ENCODE measurements at regions not wholly inside any gene's neighbourhood (a gene's known extent, or its start where the extent isn't known, plus 50 kb on each side); places are given as distances from the start of the nearest gene placed in this dataset.
A peak's percentile ranks its signal among the peaks of the same experiment; 100 is the strongest.

- H3K36me3 ChIP-seq (replicated peaks; ENCODE audit: insufficient read depth, low read depth), result no peaks in the 10 kb centered on the region
- WGBS (ENCODE audit: low lambda C conversion rate, missing lambda C conversion rate), result 100% methylated on average over 2 of the region's 2 CpGs
- H3K27me3 ChIP-seq, result no peaks in the 10 kb centered on the region
- H3K4me1 ChIP-seq (ENCODE audit: insufficient read depth), result peaks cover 3% of the 10 kb centered on the region
- no peaks in the 10 kb centered on the region for H3K79me2 ChIP-seq
- no peak overlapping the region for H3K4me2 ChIP-seq
- TF ChIP-seq EZH2phosphoT487 (IDR thresholded peaks at IDR 0.05; ENCODE audit: low read depth, severe bottlenecking, unreplicated experiment), result no peak
- DNase-seq (ENCODE audit: low spot score), result no peak
- no peaks in the 10 kb centered on the region for H3K9me3 ChIP-seq (ENCODE audit: low read depth)
- no peak overlapping the region for H3K4me3 ChIP-seq
- no peaks in the 10 kb centered on the region for H3K9me2 ChIP-seq (replicated peaks; ENCODE audit: insufficient read depth)
- no peaks in the 10 kb centered on the region for H4K20me1 ChIP-seq (ENCODE audit: insufficient read depth, poor library complexity, severe bottlenecking)
- H3K27ac ChIP-seq, result no peak overlapping the region
- no peak overlapping the region for H2AFZ ChIP-seq
Observed at GRCh38 chr17:72188801-72189200, 68.0 kb downstream of the SOX9 start.

- no peaks in the 10 kb centered on the region for H3K79me2 ChIP-seq
- no peak overlapping the region for H2AFZ ChIP-seq
- H3K36me3 ChIP-seq (replicated peaks; ENCODE audit: insufficient read depth, low read depth), result no peaks in the 10 kb centered on the region
- WGBS (ENCODE audit: low lambda C conversion rate, missing lambda C conversion rate), result 88% methylated on average over 5 of the region's 5 CpGs
- H3K4me1 ChIP-seq (ENCODE audit: insufficient read depth), result peaks cover 6% of the 10 kb centered on the region
- H3K4me3 ChIP-seq, result no peak overlapping the region
- no peaks in the 10 kb centered on the region for H3K27me3 ChIP-seq
- no peaks in the 10 kb centered on the region for H3K9me3 ChIP-seq (ENCODE audit: low read depth)
- no peak for DNase-seq (ENCODE audit: low spot score)
- no peak overlapping the region for H3K27ac ChIP-seq
- H3K9me2 ChIP-seq (replicated peaks; ENCODE audit: insufficient read depth), result no peaks in the 10 kb centered on the region
- no peak overlapping the region for H3K4me2 ChIP-seq
- TF ChIP-seq EZH2phosphoT487 (IDR thresholded peaks at IDR 0.05; ENCODE audit: low read depth, severe bottlenecking, unreplicated experiment), result no peak
- TF ChIP-seq CTCF (IDR thresholded peaks at IDR 0.05; ENCODE audit: poor library complexity), result no peak
- no peak for TF ChIP-seq EZH2 (IDR thresholded peaks at IDR 0.05; ENCODE audit: borderline replicate concordance)
- H4K20me1 ChIP-seq (ENCODE audit: insufficient read depth, poor library complexity, severe bottlenecking), result no peaks in the 10 kb centered on the region
Observed at GRCh38 chr17:72189768-72190593, 69.2 kb downstream of the SOX9 start.

- H3K9me3 ChIP-seq (ENCODE audit: low read depth), result no peaks in the 10 kb centered on the region
- TF ChIP-seq CTCF (IDR thresholded peaks at IDR 0.05; ENCODE audit: poor library complexity), result no peak
- 87% methylated on average over 5 of the region's 5 CpGs for WGBS (ENCODE audit: low lambda C conversion rate, missing lambda C conversion rate)
- H3K36me3 ChIP-seq (replicated peaks; ENCODE audit: insufficient read depth, low read depth), result no peaks in the 10 kb centered on the region
- H3K4me2 ChIP-seq, result no peak overlapping the region
- no peaks in the 10 kb centered on the region for H3K27me3 ChIP-seq
- no peak overlapping the region for H3K4me3 ChIP-seq
- H3K4me1 ChIP-seq (ENCODE audit: insufficient read depth), result peaks cover 6% of the 10 kb centered on the region
- no peaks in the 10 kb centered on the region for H3K79me2 ChIP-seq
- no peaks in the 10 kb centered on the region for H3K9me2 ChIP-seq (replicated peaks; ENCODE audit: insufficient read depth)
- H2AFZ ChIP-seq, result no peak overlapping the region
- DNase-seq (ENCODE audit: low spot score), result no peak
- peak overlapping the region; percentile 63 for H3K27ac ChIP-seq
- no peaks in the 10 kb centered on the region for H4K20me1 ChIP-seq (ENCODE audit: insufficient read depth, poor library complexity, severe bottlenecking)
Observed at GRCh38 chr17:72191356-72191755, 70.5 kb downstream of the SOX9 start.

- no peak overlapping the region for H3K4me3 ChIP-seq
- 63% methylated on average over 11 of the region's 11 CpGs for WGBS (ENCODE audit: low lambda C conversion rate, missing lambda C conversion rate)
- H3K36me3 ChIP-seq (replicated peaks; ENCODE audit: insufficient read depth, low read depth), result no peaks in the 10 kb centered on the region
- peak overlapping the region; percentile 34 for H3K4me2 ChIP-seq
- H4K20me1 ChIP-seq (ENCODE audit: insufficient read depth, poor library complexity, severe bottlenecking), result no peaks in the 10 kb centered on the region
- peaks cover 6% of the 10 kb centered on the region for H3K4me1 ChIP-seq (ENCODE audit: insufficient read depth)
- no peak overlapping the region for H2AFZ ChIP-seq
- no peaks in the 10 kb centered on the region for H3K27me3 ChIP-seq
- H3K79me2 ChIP-seq, result no peaks in the 10 kb centered on the region
- DNase-seq (ENCODE audit: low spot score), result peak; percentile 59
- H3K9me2 ChIP-seq (replicated peaks; ENCODE audit: insufficient read depth), result no peaks in the 10 kb centered on the region
- peak overlapping the region; percentile 74 for H3K27ac ChIP-seq
- TF ChIP-seq EZH2 (IDR thresholded peaks at IDR 0.05; ENCODE audit: borderline replicate concordance), result no peak
- no peak for TF ChIP-seq EZH2phosphoT487 (IDR thresholded peaks at IDR 0.05; ENCODE audit: low read depth, severe bottlenecking, unreplicated experiment)
- TF ChIP-seq CTCF (IDR thresholded peaks at IDR 0.05; ENCODE audit: poor library complexity), result no peak
- H3K9me3 ChIP-seq (ENCODE audit: low read depth), result no peaks in the 10 kb centered on the region
Observed at GRCh38 chr17:72191921-72192799, 71.3 kb downstream of the SOX9 start.
